Stimulated activated naive CD8-positive, alpha-beta T cell treated with anti-CD3 and anti-CD28 coated beads, Interleukin-15, Interleukin-2, amounts not matched to agents 100 ng/mL and 50 ng/mL, for 24 hours (primary cell): ENCODE measurements at regions not wholly inside any gene's neighbourhood (a gene's known extent, or its start where the extent isn't known, plus 50 kb on each side); places are given as distances from the start of the nearest gene placed in this dataset.

ENCODE experiments used
- H3K27ac Mint-ChIP-seq: one replicate; pipeline ENCODE4 v1.8.0; 2021; ENCODE audit warnings: mild to moderate bottlenecking, mixed read lengths
- H3K27me3 Mint-ChIP-seq: one replicate; pipeline ENCODE4 v1.8.0; 2021; ENCODE audit warnings: mixed read lengths
- H3K36me3 Mint-ChIP-seq: one replicate; pipeline ENCODE4 v1.8.0; 2021; ENCODE audit warnings: low read depth, mixed read lengths
- H3K4me1 Mint-ChIP-seq: one replicate; pipeline ENCODE4 v1.8.0; 2021; ENCODE audit warnings: low read depth, mixed read lengths
- H3K4me3 Mint-ChIP-seq: one replicate; pipeline ENCODE4 v1.8.0; 2021; ENCODE audit warnings: mild to moderate bottlenecking, mixed read lengths
- H3K9me3 Mint-ChIP-seq: one replicate; pipeline ENCODE4 v1.8.0; 2021; ENCODE audit warnings: mixed read lengths

GRCh38 chr7:36002900-36003299 is 150.2 kb upstream of the EEPD1 start:
- Mint-ChIP-seq H3K9me3 (no peaks in the 10 kb centered on the region), H3K36me3 (no peaks in the 10 kb centered on the region), H3K27ac (no peak overlapping the region), H3K4me1 (peaks cover 11% of the 10 kb centered on the region), H3K27me3 (no peaks in the 10 kb centered on the region), H3K4me3 (no peak overlapping the region)

- H3K4me3 Mint-ChIP-seq, result no peak overlapping the region
- H3K27ac Mint-ChIP-seq, result no peak overlapping the region
- peaks cover 11% of the 10 kb centered on the region for H3K4me1 Mint-ChIP-seq
- no peaks in the 10 kb centered on the region for H3K9me3 Mint-ChIP-seq
- no peaks in the 10 kb centered on the region for H3K36me3 Mint-ChIP-seq
- H3K27me3 Mint-ChIP-seq, result no peaks in the 10 kb centered on the region
Measured at GRCh38 chr7:36003343-36003742, 149.7 kb upstream of the EEPD1 start.

GRCh38 chr7:36005293-36005692 is 147.8 kb upstream of the EEPD1 start:
- no peaks in the 10 kb centered on the region for H3K9me3 Mint-ChIP-seq
- peaks cover 11% of the 10 kb centered on the region for H3K4me1 Mint-ChIP-seq
- H3K27ac Mint-ChIP-seq, result no peak overlapping the region
- H3K4me3 Mint-ChIP-seq, result no peak overlapping the region
- no peaks in the 10 kb centered on the region for H3K27me3 Mint-ChIP-seq
- H3K36me3 Mint-ChIP-seq, result no peaks in the 10 kb centered on the region

GRCh38 chr7:36005876-36006275 is 147.2 kb upstream of the EEPD1 start:
- Mint-ChIP-seq H3K27ac (no peak overlapping the region), H3K4me1 (peaks cover 11% of the 10 kb centered on the region), H3K4me3 (no peak overlapping the region)

GRCh38 chr7:36006636-36007229 is 146.3 kb upstream of the EEPD1 start:
- peaks cover 11% of the 10 kb centered on the region for H3K4me1 Mint-ChIP-seq
- H3K36me3 Mint-ChIP-seq, result no peaks in the 10 kb centered on the region
- no peak overlapping the region for H3K4me3 Mint-ChIP-seq
- H3K9me3 Mint-ChIP-seq, result no peaks in the 10 kb centered on the region
- no peak overlapping the region for H3K27ac Mint-ChIP-seq
- no peaks in the 10 kb centered on the region for H3K27me3 Mint-ChIP-seq

More at GRCh38 chr7:36005876-36006275, 147.2 kb upstream of the EEPD1 start:
- H3K27me3 Mint-ChIP-seq, result no peaks in the 10 kb centered on the region
- H3K36me3 Mint-ChIP-seq, result no peaks in the 10 kb centered on the region
- no peaks in the 10 kb centered on the region for H3K9me3 Mint-ChIP-seq

GRCh38 chr7:36010656-36011587 is 142.1 kb upstream of the EEPD1 start:
- Mint-ChIP-seq H3K36me3 (no peaks in the 10 kb centered on the region), H3K27me3 (no peaks in the 10 kb centered on the region), H3K27ac (no peak overlapping the region), H3K4me1 (no peaks in the 10 kb centered on the region), H3K4me3 (no peak overlapping the region), H3K9me3 (no peaks in the 10 kb centered on the region)

GRCh38 chr7:36011588-36011965 is 141.5 kb upstream of the EEPD1 start:
- no peaks in the 10 kb centered on the region for H3K27me3 Mint-ChIP-seq
- no peaks in the 10 kb centered on the region for H3K4me1 Mint-ChIP-seq
- H3K4me3 Mint-ChIP-seq, result no peak overlapping the region
- H3K9me3 Mint-ChIP-seq, result no peaks in the 10 kb centered on the region
- no peaks in the 10 kb centered on the region for H3K36me3 Mint-ChIP-seq
- H3K27ac Mint-ChIP-seq, result no peak overlapping the region

GRCh38 chr7:36013246-36014014 is 139.6 kb upstream of the EEPD1 start:
- no peaks in the 10 kb centered on the region for H3K27me3 Mint-ChIP-seq
- no peak overlapping the region for H3K4me3 Mint-ChIP-seq
- H3K27ac Mint-ChIP-seq, result no peak overlapping the region
- no peaks in the 10 kb centered on the region for H3K9me3 Mint-ChIP-seq
- no peaks in the 10 kb centered on the region for H3K4me1 Mint-ChIP-seq
- H3K36me3 Mint-ChIP-seq, result no peaks in the 10 kb centered on the region

- Mint-ChIP-seq H3K9me3 (no peaks in the 10 kb centered on the region), H3K36me3 (no peaks in the 10 kb centered on the region), H3K4me3 (no peak overlapping the region), H3K27ac (no peak overlapping the region), H3K27me3 (no peaks in the 10 kb centered on the region), H3K4me1 (no peaks in the 10 kb centered on the region)
Measured at GRCh38 chr7:36014961-36015360, 138.1 kb upstream of the EEPD1 start.

- no peaks in the 10 kb centered on the region for H3K9me3 Mint-ChIP-seq
- H3K27me3 Mint-ChIP-seq, result no peaks in the 10 kb centered on the region
- H3K4me3 Mint-ChIP-seq, result no peak overlapping the region
- H3K27ac Mint-ChIP-seq, result no peak overlapping the region
- no peaks in the 10 kb centered on the region for H3K4me1 Mint-ChIP-seq
- H3K36me3 Mint-ChIP-seq, result no peaks in the 10 kb centered on the region
Measured at GRCh38 chr7:36015733-36016132, 137.3 kb upstream of the EEPD1 start.

GRCh38 chr7:36016648-36017047 is 136.4 kb upstream of the EEPD1 start:
- Mint-ChIP-seq H3K4me3 (no peak overlapping the region), H3K27me3 (no peaks in the 10 kb centered on the region), H3K36me3 (no peaks in the 10 kb centered on the region), H3K4me1 (no peaks in the 10 kb centered on the region), H3K9me3 (no peaks in the 10 kb centered on the region), H3K27ac (no peak overlapping the region)

- Mint-ChIP-seq H3K4me3 (no peak overlapping the region), H3K27me3 (no peaks in the 10 kb centered on the region), H3K4me1 (no peaks in the 10 kb centered on the region), H3K36me3 (no peaks in the 10 kb centered on the region), H3K27ac (no peak overlapping the region), H3K9me3 (no peaks in the 10 kb centered on the region)
Measured at GRCh38 chr7:36017111-36017510, 135.9 kb upstream of the EEPD1 start.

GRCh38 chr7:36018816-36019484 is 134.1 kb upstream of the EEPD1 start:
- Mint-ChIP-seq H3K36me3 (no peaks in the 10 kb centered on the region), H3K4me1 (no peaks in the 10 kb centered on the region), H3K9me3 (no peaks in the 10 kb centered on the region), H3K4me3 (no peak overlapping the region), H3K27ac (no peak overlapping the region), H3K27me3 (no peaks in the 10 kb centered on the region)

- Mint-ChIP-seq H3K36me3 (no peaks in the 10 kb centered on the region), H3K9me3 (no peaks in the 10 kb centered on the region), H3K27ac (no peak overlapping the region), H3K4me3 (no peak overlapping the region), H3K27me3 (no peaks in the 10 kb centered on the region), H3K4me1 (no peaks in the 10 kb centered on the region)
Measured at GRCh38 chr7:36019538-36019937, 133.5 kb upstream of the EEPD1 start.

GRCh38 chr7:36019980-36020379 is 133.1 kb upstream of the EEPD1 start:
- no peak overlapping the region for H3K4me3 Mint-ChIP-seq
- H3K4me1 Mint-ChIP-seq, result no peaks in the 10 kb centered on the region
- no peaks in the 10 kb centered on the region for H3K9me3 Mint-ChIP-seq

More at GRCh38 chr7:36019980-36020379, 133.1 kb upstream of the EEPD1 start:
- no peaks in the 10 kb centered on the region for H3K27me3 Mint-ChIP-seq
- no peaks in the 10 kb centered on the region for H3K36me3 Mint-ChIP-seq
- no peak overlapping the region for H3K27ac Mint-ChIP-seq
